IMR-90 (cell line): ENCODE measurements at regions not wholly inside any gene's neighbourhood (a gene's known extent, or its start where the extent isn't known, plus 50 kb on each side); places are given as distances from the start of the nearest gene placed in this dataset.

Experiments
- ATAC-seq: fragments of 200-7000 bp; cut with Tn5 transposase; 2 replicates; pipeline ENCODE4 v1.9.1; 2020; ENCODE audit warnings: low read depth, mild to moderate bottlenecking, moderate library complexity
- BruUV-seq: library from RNA; stranded (reverse); fragments of 400-500 nt; replicated peaks from 2 replicates; lab custom pipeline; 2021; lab: Mats Ljungman, UMichigan
- CTCF ChIA-PET: fragments of 300-600 bp; formaldehyde crosslinking; extraction: SDS; loops from one replicate; lab custom pipeline; 2021; ENCODE audit warnings: antibody characterized with exemption; lab: Yijun Ruan, JAX
- POLR2A ChIA-PET: fragments of 300-600 bp; sonication (Branson Sonifier 250); formaldehyde crosslinking; loops from one replicate; lab custom pipeline; 2022; ENCODE audit warnings: antibody characterized with exemption; ENCODE audit not compliant: unreplicated experiment; lab: Charles Lee
- DNase-seq: peaks from one replicate; pipeline ENCODE4 v3.0.0; 2013
- H2AFZ ChIP-seq: replicated peaks from 2 replicates; pipeline ENCODE3; 2013; ENCODE audit warnings: low read length, mild to moderate bottlenecking; ENCODE audit not compliant: poor library complexity
- H2AK5ac ChIP-seq: 2 replicates; pipeline ENCODE4 v1.6.1; 2013; ENCODE audit warnings: low read depth, low read length, inconsistent platforms
- H2AK9ac ChIP-seq: replicated peaks from 2 replicates; pipeline ENCODE3; 2013; ENCODE audit warnings: mild to moderate bottlenecking, low read depth, low read length, moderate library complexity; ENCODE audit not compliant: poor library complexity
- H2BK120ac ChIP-seq: 2 replicates; pipeline ENCODE4 v1.6.1; 2013; ENCODE audit warnings: low read depth, low read length, inconsistent platforms
- H2BK15ac ChIP-seq: 3 replicates; pipeline ENCODE4 v1.6.1; 2013; ENCODE audit warnings: low read depth, low read length, inconsistent platforms
- H2BK20ac ChIP-seq: 2 replicates; pipeline ENCODE4 v1.6.1; 2013; ENCODE audit warnings: low read depth, mild to moderate bottlenecking, inconsistent platforms, low read length, moderate library complexity
- H2BK5ac ChIP-seq: 2 replicates; pipeline ENCODE4 v1.6.1; 2013; ENCODE audit warnings: mild to moderate bottlenecking, low read depth, low read length, inconsistent platforms; ENCODE audit not compliant: poor library complexity, severe bottlenecking
- H3K14ac ChIP-seq: replicated peaks from 2 replicates; pipeline ENCODE4 v1.6.1; 2013; ENCODE audit warnings: low read depth, low read length, inconsistent platforms
- H3K18ac ChIP-seq: 2 replicates; pipeline ENCODE4 v1.6.1; 2013; ENCODE audit warnings: low read depth, low read length, control low read depth
- H3K23ac ChIP-seq: 2 replicates; pipeline ENCODE4 v1.6.1; 2013; ENCODE audit warnings: low read depth, low read length, inconsistent platforms
- H3K27ac ChIP-seq: 2 replicates; pipeline ENCODE4 v1.5.1; 2013; ENCODE audit warnings: mild to moderate bottlenecking, control low read depth, low read length; ENCODE audit not compliant: insufficient read depth
- H3K27me3 ChIP-seq: 2 replicates; pipeline ENCODE4 v1.6.1; 2013; ENCODE audit warnings: low read length; ENCODE audit not compliant: control insufficient read depth, insufficient read depth
- H3K36me3 ChIP-seq: 2 replicates; pipeline ENCODE4 v1.6.1; 2013; ENCODE audit warnings: low read length, mixed read lengths; ENCODE audit not compliant: control insufficient read depth, insufficient read depth
- H3K4ac ChIP-seq: 2 replicates; pipeline ENCODE4 v1.6.1; 2013; ENCODE audit warnings: low read depth, low read length, inconsistent platforms
- H3K4me1 ChIP-seq: 2 replicates; pipeline ENCODE4 v1.6.1; 2013; ENCODE audit warnings: low read length, mixed read lengths; ENCODE audit not compliant: control insufficient read depth, insufficient read depth
- H3K4me2 ChIP-seq: 2 replicates; pipeline ENCODE4 v1.6.1; 2013; ENCODE audit warnings: low read depth, mild to moderate bottlenecking, control low read depth, low read length, moderate library complexity
- H3K4me3 ChIP-seq: 2 replicates; pipeline ENCODE4 v1.5.1; 2013; ENCODE audit warnings: low read depth, mild to moderate bottlenecking, control low read depth, low read length, moderate library complexity; ENCODE audit not compliant: insufficient read depth
- H3K56ac ChIP-seq: 2 replicates; pipeline ENCODE4 v1.6.1; 2013; ENCODE audit warnings: low read length, inconsistent platforms; ENCODE audit not compliant: insufficient read depth; ENCODE audit errors: extremely low read depth
- H3K79me1 ChIP-seq, 2 experiments: 2 replicates each; pipeline ENCODE4 v1.6.1; 2013; ENCODE audit warnings: low read length in 2 of 2, inconsistent platforms in 1 of 2, low read depth in 1 of 2
- H3K9ac ChIP-seq: 2 replicates; pipeline ENCODE4 v1.6.1; 2013; ENCODE audit warnings: low read depth, low read length, control low read depth
- H3K9me1 ChIP-seq: 2 replicates; pipeline ENCODE4 v1.6.1; 2013; ENCODE audit warnings: low read length, inconsistent platforms; ENCODE audit not compliant: insufficient read depth
- H3K9me3 ChIP-seq: 2 replicates; pipeline ENCODE4 v1.6.1; 2013; ENCODE audit warnings: low read length; ENCODE audit not compliant: control insufficient read depth, insufficient read depth
- H4K20me1 ChIP-seq: 2 replicates; pipeline ENCODE4 v1.6.1; 2013; ENCODE audit warnings: low read length, inconsistent platforms; ENCODE audit not compliant: insufficient read depth
- H4K5ac ChIP-seq: 2 replicates; pipeline ENCODE4 v1.6.1; 2013; ENCODE audit warnings: mild to moderate bottlenecking, low read depth, low read length, control low read depth
- H4K8ac ChIP-seq, 2 experiments: 2 replicates each; pipeline ENCODE4 v1.6.1; 2013; ENCODE audit warnings: low read depth in 2 of 2, low read length in 2 of 2, control low read depth in 1 of 2, inconsistent platforms in 1 of 2
- H4K91ac ChIP-seq: 2 replicates; pipeline ENCODE4 v1.6.1; 2013; ENCODE audit warnings: low read depth, low read length, inconsistent platforms; ENCODE audit not compliant: insufficient read depth
- BHLHE40 ChIP-seq: fragments of 150-350 bp; IDR thresholded peaks from 2 replicates; pipeline ENCODE4 v1.6.1; 2016; ENCODE audit warnings: mild to moderate bottlenecking, low read depth, low read length
- CTCF ChIP-seq: conservative IDR thresholded peaks from 2 replicates; pipeline ENCODE4 v1.5.1; 2012; ENCODE audit warnings: mild to moderate bottlenecking, low read depth, low read length, improper control_type of control experiment
- MAFK ChIP-seq: IDR thresholded peaks from 2 replicates; pipeline ENCODE4 v1.6.1; 2012; ENCODE audit warnings: low read depth, low read length, improper control_type of control experiment
- MAZ ChIP-seq: IDR thresholded peaks from 2 replicates; pipeline ENCODE4 v1.6.1; 2012; ENCODE audit warnings: low read depth, mild to moderate bottlenecking, low read length, improper control_type of control experiment, moderate library complexity, borderline replicate concordance
- MXI1 ChIP-seq: IDR thresholded peaks from 2 replicates; pipeline ENCODE4 v1.6.1; 2012; ENCODE audit warnings: low read depth, mild to moderate bottlenecking, low read length, moderate library complexity, borderline replicate concordance
- NFE2L2 ChIP-seq: fragments of 150-350 bp; IDR thresholded peaks from 2 replicates; pipeline ENCODE4 v1.6.1; 2016; ENCODE audit warnings: low read depth, mild to moderate bottlenecking, low read length
- RAD21 ChIP-seq: IDR thresholded peaks from 2 replicates; pipeline ENCODE4 v1.6.1; 2012; ENCODE audit warnings: low read length, improper control_type of control experiment
- RCOR1 ChIP-seq: IDR thresholded peaks from 2 replicates; pipeline ENCODE4 v1.6.1; 2012; ENCODE audit warnings: mild to moderate bottlenecking, low read length, improper control_type of control experiment; ENCODE audit not compliant: insufficient replicate concordance
- RFX5 ChIP-seq: IDR thresholded peaks from 2 replicates; pipeline ENCODE4 v1.8.0; 2012; ENCODE audit warnings: low read depth, mild to moderate bottlenecking, low read length, moderate library complexity
- SMC3 ChIP-seq: fragments of 150-350 bp; IDR thresholded peaks from 2 replicates; pipeline ENCODE4 v1.6.1; 2016; ENCODE audit warnings: low read depth, mild to moderate bottlenecking, antibody characterized with exemption, low read length, moderate library complexity
- dilution Hi-C: fragments of 300-500 bp; cut with HindIII; formaldehyde crosslinking; loops from one replicate; pipeline ENCODE4 v1.14.3; 2018; ENCODE audit warnings: low sequenced_read_pairs; ENCODE audit not compliant: unreplicated experiment
- in situ Hi-C: fragments of 300-500 bp; cut with MboI; formaldehyde crosslinking; loops from 3 replicates; pipeline ENCODE4 v1.14.3; 2019; ENCODE audit warnings: low sequenced_read_pairs, inconsistent platforms, mixed read lengths
- intact Hi-C: fragments of 100-400 bp; cut with micrococcal nuclease; formaldehyde crosslinking; loops from 2 replicates; pipeline ENCODE4 v1.10.0; 2022

- Histone ChIP-seq H3K9me1 (no peaks in the 10 kb centered on the region), H3K56ac (no peak overlapping the region), H3K4me1 (peaks cover 2% of the 10 kb centered on the region; the same call in 1 of the 2 replicates), H3K9ac (no peak overlapping the region), H2BK15ac (no peak overlapping the region), H3K27ac (no peak overlapping the region), H3K9me3 (no peaks in the 10 kb centered on the region), H4K20me1 (no peaks in the 10 kb centered on the region), H2BK5ac (no peak overlapping the region), H3K4me3 (no peak overlapping the region), H3K4ac (no peak overlapping the region), H3K14ac (no peak overlapping the region), H3K4me2 (no peak overlapping the region), H3K79me1 (no peaks in the 10 kb centered on the region), H2BK20ac (no peak overlapping the region), H3K18ac (no peak overlapping the region), H4K5ac (no peak overlapping the region), H2AK9ac (no peak overlapping the region), H2BK120ac (no peak overlapping the region), H3K23ac (no peak overlapping the region), H3K27me3 (peaks cover 8% of the 10 kb centered on the region; the same call in 1 of the 2 replicates), H4K91ac (no peak overlapping the region), H3K36me3 (no peaks in the 10 kb centered on the region), H2AK5ac (no peak overlapping the region), H2AFZ (no peak overlapping the region), H4K8ac (no peak overlapping the region)
- no peak for ATAC-seq
- dilution Hi-C loops: no loop called here
- BruUV-seq: no TSS peak
- TF ChIP-seq CTCF (no peak), MAFK (no peak), SMC3 (no peak), MXI1 (no peak), MAZ (no peak), RAD21 (no peak), RFX5 (no peak), NFE2L2 (no peak), RCOR1 (no peak), BHLHE40 (no peak)
- intact Hi-C loops: no loop called here
- in situ Hi-C loops: no loop called here
- DNase-seq: no peak
- ChIA-PET POLR2A (no interaction called here), CTCF (no interaction called here)
These were observed 83.9 kb upstream of the USP9X start for GRCh38 chrX:41001327-41001726.
